ENCODE measurements at regions not wholly inside any gene's neighbourhood (a gene's known extent, or its start where the extent isn't known, plus 50 kb on each side); places are given as distances from the start of the nearest gene placed in this dataset.

- H3K27ac ChIP-seq (ENCODE audit: insufficient read depth, low read length): no peak overlapping the region
- H4K20me1 ChIP-seq (ENCODE audit: control insufficient read depth, extremely low read depth, insufficient read depth, low read length): no peaks in the 10 kb centered on the region
- no peaks in the 10 kb centered on the region for H3K9me3 ChIP-seq (ENCODE audit: control insufficient read depth, insufficient read depth, low read depth, low read length)
- peaks cover 14% of the 10 kb centered on the region for H3K27me3 ChIP-seq (ENCODE audit: control insufficient read depth, insufficient read depth, low read length)
- TF ChIP-seq CTCF (conservative IDR thresholded peaks at IDR 0.05 in 1 of 2, IDR thresholded peaks at IDR 0.05 in 1 of 2; ENCODE audit: low read depth in 1 of 2, low read length in 2 of 2): no peak
- no peak for TF ChIP-seq EZH2 (IDR thresholded peaks at IDR 0.05; ENCODE audit: low read length, missing control alignments)
- no peaks in the 10 kb centered on the region for H3K36me3 ChIP-seq (ENCODE audit: control insufficient read depth, insufficient read depth, low read length)
- H3K79me2 ChIP-seq (ENCODE audit: control insufficient read depth, insufficient read depth, low read length): no peaks in the 10 kb centered on the region
- H3K4me2 ChIP-seq (ENCODE audit: extremely low read depth, insufficient read depth, low read length): no peak overlapping the region
- DNase-seq (ENCODE audit: low read depth in 2 of 2): no peak
- H3K4me1 ChIP-seq (ENCODE audit: control insufficient read depth, extremely low read depth, insufficient read depth, low read length): no peaks in the 10 kb centered on the region
- no peak overlapping the region for H2AFZ ChIP-seq (ENCODE audit: low read length)
- H3K9ac ChIP-seq (ENCODE audit: insufficient read depth, low read length): no peak overlapping the region
- no peak overlapping the region for H3K4me3 ChIP-seq (replicated peaks in 1 of 4; ENCODE audit: control extremely low read depth in 1 of 4, insufficient read depth in 1 of 4, low read depth in 3 of 4, low read length in 4 of 4)
Observed at GRCh38 chr1:223486932-223487886, 94.0 kb downstream of the CCDC185 start.

GRCh38 chr1:223487887-223488259, 94.7 kb downstream of the CCDC185 start:
- Histone ChIP-seq H4K20me1 (ENCODE audit: control insufficient read depth, extremely low read depth, insufficient read depth, low read length) (no peaks in the 10 kb centered on the region), H3K79me2 (ENCODE audit: control insufficient read depth, insufficient read depth, low read length) (no peaks in the 10 kb centered on the region), H3K4me3 (replicated peaks in 1 of 4; ENCODE audit: control extremely low read depth in 1 of 4, insufficient read depth in 1 of 4, low read depth in 3 of 4, low read length in 4 of 4) (no peak overlapping the region), H3K4me1 (ENCODE audit: control insufficient read depth, extremely low read depth, insufficient read depth, low read length) (no peaks in the 10 kb centered on the region), H3K27me3 (ENCODE audit: control insufficient read depth, insufficient read depth, low read length) (peaks cover 14% of the 10 kb centered on the region), H2AFZ (ENCODE audit: low read length) (no peak overlapping the region), H3K9me3 (ENCODE audit: control insufficient read depth, insufficient read depth, low read depth, low read length) (no peaks in the 10 kb centered on the region), H3K36me3 (ENCODE audit: control insufficient read depth, insufficient read depth, low read length) (no peaks in the 10 kb centered on the region), H3K9ac (ENCODE audit: insufficient read depth, low read length) (no peak overlapping the region), H3K27ac (ENCODE audit: insufficient read depth, low read length) (no peak overlapping the region), H3K4me2 (ENCODE audit: extremely low read depth, insufficient read depth, low read length) (no peak overlapping the region)
- DNase-seq (ENCODE audit: low read depth in 2 of 2): no peak
- TF ChIP-seq CTCF (conservative IDR thresholded peaks at IDR 0.05 in 1 of 2, IDR thresholded peaks at IDR 0.05 in 1 of 2; ENCODE audit: low read depth in 1 of 2, low read length in 2 of 2) (no peak), EZH2 (IDR thresholded peaks at IDR 0.05; ENCODE audit: low read length, missing control alignments) (no peak)

GRCh38 chr1:223489439-223489838, 96.2 kb downstream of the CCDC185 start:
- H3K9ac ChIP-seq (ENCODE audit: insufficient read depth, low read length): no peak overlapping the region
- no peaks in the 10 kb centered on the region for H3K4me1 ChIP-seq (ENCODE audit: control insufficient read depth, extremely low read depth, insufficient read depth, low read length)
- H4K20me1 ChIP-seq (ENCODE audit: control insufficient read depth, extremely low read depth, insufficient read depth, low read length): no peaks in the 10 kb centered on the region
- H2AFZ ChIP-seq (ENCODE audit: low read length): no peak overlapping the region
- H3K27me3 ChIP-seq (ENCODE audit: control insufficient read depth, insufficient read depth, low read length): peaks cover 14% of the 10 kb centered on the region
- no peak overlapping the region for H3K4me3 ChIP-seq (replicated peaks in 1 of 4; ENCODE audit: control extremely low read depth in 1 of 4, insufficient read depth in 1 of 4, low read depth in 3 of 4, low read length in 4 of 4)
- no peak for TF ChIP-seq EZH2 (IDR thresholded peaks at IDR 0.05; ENCODE audit: low read length, missing control alignments)
- TF ChIP-seq CTCF (conservative IDR thresholded peaks at IDR 0.05 in 1 of 2, IDR thresholded peaks at IDR 0.05 in 1 of 2; ENCODE audit: low read depth in 1 of 2, low read length in 2 of 2): no peak
- H3K79me2 ChIP-seq (ENCODE audit: control insufficient read depth, insufficient read depth, low read length): no peaks in the 10 kb centered on the region
- no peaks in the 10 kb centered on the region for H3K36me3 ChIP-seq (ENCODE audit: control insufficient read depth, insufficient read depth, low read length)
- DNase-seq (ENCODE audit: low read depth in 2 of 2): no peak
- H3K4me2 ChIP-seq (ENCODE audit: extremely low read depth, insufficient read depth, low read length): no peak overlapping the region
- no peaks in the 10 kb centered on the region for H3K9me3 ChIP-seq (ENCODE audit: control insufficient read depth, insufficient read depth, low read depth, low read length)
- no peak overlapping the region for H3K27ac ChIP-seq (ENCODE audit: insufficient read depth, low read length)

All from fibroblast of lung (primary cell).